HS-5 (cell line): ENCODE measurements at regions not wholly inside any gene's neighbourhood (a gene's known extent, or its start where the extent isn't known, plus 50 kb on each side); places are given as distances from the start of the nearest gene placed in this dataset.
"Not testable (repeated sequence)": the region's sequence is repeated elsewhere in the genome, so short reads cannot be mapped to it uniquely, and the experiment has no call there.

Experiments used
- DNase-seq: peaks from one replicate; pipeline ENCODE4 v3.0.0-alpha.2; 2012; ENCODE audit warnings: low read depth

DNA sequence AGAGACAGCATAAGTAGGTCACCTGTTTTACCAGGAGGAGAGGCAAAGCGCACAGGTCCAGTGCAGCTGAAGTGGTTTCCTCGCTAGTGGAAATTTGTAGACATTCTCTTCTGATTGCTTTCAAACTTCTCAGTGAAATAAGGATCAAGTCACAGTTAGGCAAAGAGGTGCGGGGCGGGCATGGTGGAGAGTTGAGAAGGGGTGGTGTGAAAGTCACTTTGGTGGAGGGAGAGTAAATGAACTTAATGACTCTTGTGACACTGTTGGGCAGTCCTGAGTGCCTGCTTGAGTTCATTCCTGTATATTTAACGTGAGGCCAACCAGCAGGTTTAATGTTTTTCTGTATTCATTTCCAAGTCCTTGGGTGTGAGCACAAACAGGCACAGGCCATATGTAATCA is 235.6 kb downstream of the TRIML1 start:
- no peak for DNase-seq

DNA sequence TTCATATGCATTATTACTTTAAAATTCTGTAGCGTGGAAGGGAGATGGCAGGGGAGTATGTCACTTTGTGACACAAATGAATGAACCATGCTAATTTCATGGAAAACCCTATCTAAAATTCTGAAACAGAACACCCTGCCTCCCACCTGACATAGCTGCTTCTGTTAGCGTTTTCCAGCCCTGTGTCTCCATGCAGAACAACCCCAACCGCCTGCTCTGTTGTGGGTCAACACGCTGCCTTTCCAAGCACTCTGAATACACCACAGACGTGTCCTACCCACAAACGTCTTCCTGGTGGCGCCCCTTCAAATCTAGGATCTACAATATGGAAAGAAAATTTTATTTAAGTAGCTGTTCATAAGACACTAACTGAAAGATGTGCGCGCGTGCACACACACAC is 238.6 kb downstream of the TRIML1 start:
- DNase-seq: no peak

GRCh38 chr4:188383180-188383579 is 243.9 kb downstream of the TRIML1 start:
- no peak for DNase-seq

- DNase-seq: no peak
Measured at GRCh38 chr4:188387179-188387791, 248.0 kb downstream of the TRIML1 start.

GRCh38 chr4:188391349-188391748 is 252.1 kb downstream of the TRIML1 start:
- not testable (repeated sequence) for DNase-seq

DNA sequence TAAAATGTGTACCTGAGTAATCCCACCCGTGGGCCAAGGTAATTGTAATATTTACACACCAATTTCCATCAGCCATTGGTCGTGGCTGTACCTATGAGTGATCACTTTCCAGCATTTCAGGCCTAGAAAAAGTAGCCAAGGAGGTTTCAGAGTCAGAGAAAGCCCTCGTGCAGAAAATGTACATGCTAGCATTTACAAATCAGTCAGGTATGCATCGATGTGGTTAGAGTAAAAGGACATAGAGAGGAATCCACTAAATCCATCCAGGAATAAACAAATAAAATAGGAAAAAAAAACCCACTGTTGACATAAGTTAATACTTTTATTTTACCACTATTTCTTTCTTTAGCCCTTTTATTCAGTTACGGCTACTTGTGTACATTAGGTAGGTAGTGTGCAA is 256.8 kb downstream of the TRIML1 start:
- DNase-seq: no peak

GRCh38 chr4:188399834-188400233 is 260.6 kb downstream of the TRIML1 start:
- no peak for DNase-seq

GRCh38 chr4:188400451-188400850 is 261.2 kb downstream of the TRIML1 start:
- DNase-seq: no peak

GRCh38 chr4:188403272-188403671 is 264.0 kb downstream of the TRIML1 start:
- no peak for DNase-seq

DNA sequence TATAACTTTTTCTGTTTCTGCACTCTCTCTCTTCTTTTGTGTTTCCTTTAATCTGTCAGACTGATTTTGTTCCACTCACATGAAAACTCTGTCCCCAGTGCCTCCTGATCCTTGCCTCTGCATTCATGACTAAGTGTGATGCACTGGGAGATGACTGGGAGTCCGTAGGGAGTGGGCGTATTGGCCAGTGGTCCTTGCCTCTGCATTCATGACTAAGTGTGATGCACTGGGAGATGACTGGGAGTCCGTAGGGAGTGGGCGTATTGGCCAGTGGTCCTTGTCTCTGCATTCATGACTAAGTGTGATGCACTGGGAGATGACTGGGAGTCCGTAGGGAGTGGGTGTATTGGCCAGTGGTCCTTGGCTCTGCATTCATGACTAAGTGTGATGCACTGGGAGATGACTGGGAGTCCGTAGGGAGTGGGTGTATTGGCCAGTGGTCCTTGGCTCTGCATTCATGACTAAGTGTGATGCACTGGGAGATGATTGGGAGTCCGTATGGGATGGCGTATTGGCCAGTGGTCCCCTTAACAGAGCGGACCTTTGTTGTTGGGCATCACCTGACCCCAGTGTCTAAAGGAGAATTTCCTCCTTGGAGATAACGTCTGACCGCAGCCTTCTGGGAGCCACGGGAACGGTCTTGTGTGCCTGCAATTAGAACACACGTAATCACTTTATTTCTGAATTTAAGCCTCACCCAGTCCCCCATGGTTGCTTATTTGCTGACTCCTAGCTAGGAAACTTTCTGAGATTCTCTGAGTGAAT is 266.0 kb downstream of the TRIML1 start:
- DNase-seq: not testable (repeated sequence)

DNA sequence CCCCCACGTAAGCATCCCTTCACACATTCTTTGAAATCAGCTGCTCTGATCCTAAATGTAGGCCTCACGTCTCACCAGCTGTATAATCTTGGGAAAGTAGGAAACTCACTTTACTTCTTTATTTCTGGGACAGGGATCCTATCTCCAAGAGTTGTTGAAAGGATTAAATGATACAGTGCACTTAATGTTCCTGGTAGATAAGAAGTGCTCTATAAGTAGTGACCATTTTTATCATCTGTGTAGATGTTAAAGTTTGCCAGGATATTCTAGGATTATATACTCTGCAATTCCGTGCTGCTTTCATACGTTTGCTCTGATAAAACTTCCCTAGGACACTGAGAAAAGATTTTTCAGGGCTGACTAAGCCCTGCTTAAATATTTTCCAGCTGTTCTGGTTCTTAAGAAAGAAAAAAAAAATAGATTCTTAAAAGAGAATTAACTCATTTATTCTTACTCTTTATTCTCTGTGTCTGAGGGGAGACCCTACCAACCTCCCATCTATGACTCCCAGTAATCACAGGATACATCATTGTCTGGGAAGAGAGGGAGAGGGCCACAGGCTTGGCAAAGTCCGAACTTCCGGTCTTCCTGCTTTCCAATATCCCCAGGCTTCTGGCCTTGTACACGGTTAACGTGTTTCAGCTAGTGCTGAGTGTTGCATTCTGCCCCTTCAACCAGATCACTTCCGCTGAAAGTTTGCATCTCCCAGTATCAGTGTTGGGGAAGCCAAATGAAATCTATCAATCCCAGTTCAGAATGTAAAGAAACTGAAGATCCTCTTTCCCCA is 269.2 kb downstream of the TRIML1 start:
- no peak for DNase-seq

GRCh38 chr4:188409851-188410250 is 270.6 kb downstream of the TRIML1 start:
- no peak for DNase-seq

DNA sequence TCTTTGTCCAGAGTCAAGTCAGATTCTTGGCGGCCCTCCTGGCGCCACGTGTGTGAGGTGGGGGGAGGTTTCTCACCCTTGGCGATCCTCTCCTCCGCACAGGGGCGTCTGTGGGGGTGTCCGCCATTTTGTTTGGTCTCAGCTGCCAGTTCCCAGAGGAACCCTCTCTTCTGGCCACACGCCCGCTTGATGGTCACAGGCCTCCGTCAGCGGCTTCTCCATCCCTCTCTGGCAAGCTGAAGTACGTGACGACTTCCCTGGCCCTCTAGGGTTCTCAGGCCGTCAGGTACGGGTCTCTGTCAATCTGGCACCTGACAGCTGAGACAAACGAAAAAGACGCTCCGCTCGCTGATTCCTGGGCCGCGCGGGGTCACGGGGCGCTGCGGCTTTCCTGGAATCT is 272.6 kb downstream of the TRIML1 start:
- DNase-seq: no peak

DNA sequence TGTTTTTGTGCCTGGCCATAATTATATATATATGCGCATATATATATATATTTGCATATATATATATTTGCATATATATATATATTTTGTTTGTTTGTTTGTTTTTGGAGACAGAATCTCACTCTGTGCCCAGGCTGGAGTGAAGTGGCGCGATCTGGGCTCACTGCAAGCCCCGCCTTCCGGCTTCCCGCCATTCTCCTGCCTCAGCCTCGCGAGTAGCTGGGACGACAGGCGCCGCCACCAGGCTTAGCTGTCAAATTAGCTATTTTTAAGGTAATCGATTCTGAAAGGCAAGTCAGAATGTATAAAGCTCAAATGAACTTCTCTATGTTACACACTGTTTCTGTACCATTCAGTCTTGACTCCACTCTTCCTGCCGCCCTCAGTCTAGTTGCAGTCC is 273.3 kb downstream of the TRIML1 start:
- no peak for DNase-seq

DNA sequence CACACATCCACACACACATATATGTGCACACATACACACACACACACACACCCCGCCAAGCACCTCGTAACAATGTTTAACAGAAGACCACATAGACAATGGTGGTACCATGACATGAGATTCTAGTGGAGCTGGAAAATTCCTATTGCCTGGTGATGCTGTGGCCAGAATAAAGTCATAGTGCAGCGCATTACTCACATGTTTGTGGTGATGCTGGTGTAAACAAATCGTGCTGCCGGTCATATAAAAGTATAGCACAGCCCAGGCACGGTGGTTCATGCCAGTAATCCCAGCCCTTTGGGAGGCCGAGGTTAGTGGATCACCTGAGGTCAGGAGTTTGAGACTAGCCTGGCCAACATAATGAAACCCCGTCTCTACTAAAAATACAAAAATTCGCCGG is 275.2 kb downstream of the TRIML1 start:
- DNase-seq: no peak

- no peak for DNase-seq
Measured at GRCh38 chr4:188417181-188417580, 277.9 kb downstream of the TRIML1 start.

DNA sequence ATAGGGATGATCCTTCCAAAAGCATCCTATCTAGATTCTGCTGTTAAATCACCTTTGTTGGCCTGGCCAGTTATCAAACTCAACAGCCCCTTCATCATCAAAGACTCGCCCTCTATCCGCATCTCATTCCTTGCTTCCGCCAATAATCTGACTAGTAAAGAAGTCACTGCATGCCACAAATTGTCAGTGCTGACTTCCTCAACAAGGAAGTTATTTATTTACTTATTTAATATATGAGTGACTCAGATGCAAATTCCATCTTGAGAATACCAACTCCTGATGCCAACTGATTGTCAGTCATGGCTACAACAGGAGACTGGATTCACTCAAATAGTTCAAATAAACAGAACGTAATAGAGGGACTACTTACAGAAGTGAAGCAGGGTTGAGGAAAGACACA is 283.8 kb downstream of the TRIML1 start:
- DNase-seq: no peak

- DNase-seq: no peak
Measured at GRCh38 chr4:188428935-188429334, 289.7 kb downstream of the TRIML1 start.

DNA sequence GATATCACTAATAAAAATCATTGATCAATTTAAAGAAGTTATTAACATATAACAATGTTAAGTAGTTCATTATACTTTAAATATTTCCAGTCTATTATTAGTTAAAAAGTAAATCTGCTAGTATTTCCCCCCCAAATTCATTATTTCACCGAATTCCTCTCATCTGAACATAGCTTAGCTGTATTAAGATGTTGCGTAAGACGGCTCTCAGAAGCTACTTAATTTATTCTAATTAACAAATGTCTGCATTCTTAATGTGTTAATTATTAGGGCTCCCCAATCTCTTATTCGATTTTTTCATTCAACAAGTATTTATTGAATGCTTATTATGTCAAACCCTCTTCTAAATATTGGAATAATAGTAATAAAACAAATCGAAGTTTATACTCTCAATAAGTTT is 290.7 kb downstream of the TRIML1 start:
- no peak for DNase-seq

DNA sequence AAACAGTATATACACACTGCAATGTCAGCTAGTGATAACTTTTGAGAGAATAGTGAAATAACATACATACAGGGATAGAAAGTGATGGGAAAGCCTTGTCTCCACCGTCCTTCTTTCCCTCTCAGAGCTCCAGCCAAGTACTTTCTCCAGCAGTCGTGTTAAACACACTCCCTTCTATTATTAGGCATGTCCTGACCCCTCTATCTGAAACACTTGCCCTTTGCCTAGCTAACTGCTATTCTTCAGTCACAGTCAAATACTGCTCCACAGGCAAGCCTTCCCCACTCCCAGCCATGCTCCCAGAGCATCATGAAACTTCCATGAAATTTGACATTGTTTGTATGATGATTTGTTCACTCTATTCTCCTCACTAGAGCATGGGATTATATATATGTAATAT is 291.1 kb downstream of the TRIML1 start:
- no peak for DNase-seq

GRCh38 chr4:188432328-188432727 is 293.1 kb downstream of the TRIML1 start:
- DNase-seq: no peak

- no peak for DNase-seq
Measured at GRCh38 chr4:188433741-188434315, 294.6 kb downstream of the TRIML1 start.

GRCh38 chr4:188434643-188435042 is 295.4 kb downstream of the TRIML1 start:
- no peak for DNase-seq
